GM23248 (cell line): ENCODE measurements at regions not wholly inside any gene's neighbourhood (a gene's known extent, or its start where the extent isn't known, plus 50 kb on each side); places are given as distances from the start of the nearest gene placed in this dataset.

Experiments used
- DNase-seq: peaks from one replicate; pipeline ENCODE4 v3.0.0-alpha.2; 2015
- H2AFZ ChIP-seq: fragments of 200-600 bp; sonication (generic); 2 replicates; pipeline ENCODE4 v1.6.1; 2016; ENCODE audit warnings: antibody characterized with exemption
- H3F3A ChIP-seq: fragments of 200-600 bp; sonication (generic); 2 replicates; pipeline ENCODE4 v1.6.1; 2016; ENCODE audit warnings: mild to moderate bottlenecking, antibody characterized with exemption, mixed run types; ENCODE audit not compliant: insufficient read depth
- H3K27ac ChIP-seq: fragments of 200-600 bp; sonication (generic); 2 replicates; pipeline ENCODE4 v1.5.1; 2016; ENCODE audit warnings: mild to moderate bottlenecking
- H3K27me3 ChIP-seq: fragments of 200-600 bp; sonication (generic); replicated peaks from 2 replicates; pipeline ENCODE4 v1.6.1; 2016; ENCODE audit warnings: mild to moderate bottlenecking; ENCODE audit not compliant: insufficient read depth
- H3K36me3 ChIP-seq: fragments of 200-600 bp; sonication (generic); 2 replicates; pipeline ENCODE4 v1.6.1; 2016; ENCODE audit warnings: low read depth, mild to moderate bottlenecking
- H3K4me1 ChIP-seq: fragments of 200-600 bp; sonication (generic); 2 replicates; pipeline ENCODE4 v1.6.1; 2016; ENCODE audit warnings: mild to moderate bottlenecking; ENCODE audit not compliant: insufficient read depth
- H3K4me2 ChIP-seq: fragments of 200-600 bp; sonication (generic); one replicate; pipeline ENCODE4 v1.6.1; 2016; ENCODE audit warnings: mild to moderate bottlenecking; ENCODE audit not compliant: unreplicated experiment
- H3K4me3 ChIP-seq: fragments of 200-600 bp; sonication (generic); 2 replicates; pipeline ENCODE4 v1.5.1; 2016; ENCODE audit warnings: mild to moderate bottlenecking
- H3K79me2 ChIP-seq: fragments of 200-600 bp; sonication (generic); 2 replicates; pipeline ENCODE4 v1.6.1; 2016; ENCODE audit warnings: mild to moderate bottlenecking; ENCODE audit not compliant: insufficient read depth
- H3K9ac ChIP-seq: fragments of 200-600 bp; sonication (generic); 2 replicates; pipeline ENCODE4 v1.6.1; 2016; ENCODE audit warnings: mild to moderate bottlenecking
- H3K9me2 ChIP-seq: fragments of 200-600 bp; sonication (generic); 2 replicates; pipeline ENCODE4 v1.6.1; 2016; ENCODE audit warnings: mixed run types, mild to moderate bottlenecking, moderate library complexity; ENCODE audit not compliant: insufficient read depth
- H3K9me3 ChIP-seq: fragments of 200-600 bp; sonication (generic); one replicate; pipeline ENCODE4 v1.6.1; 2017; ENCODE audit warnings: low read depth
- H4K20me1 ChIP-seq: fragments of 200-600 bp; sonication (generic); 2 replicates; pipeline ENCODE4 v1.6.0; 2016; ENCODE audit not compliant: insufficient read depth
- EZH2 ChIP-seq: fragments of 200-600 bp; sonication (generic); IDR thresholded peaks from 2 replicates; pipeline ENCODE4 v1.6.1; 2018; ENCODE audit warnings: antibody characterized with exemption, mild to moderate bottlenecking; ENCODE audit not compliant: insufficient read depth, poor library complexity, severe bottlenecking
- EZH2phosphoT487 ChIP-seq: fragments of 200-600 bp; sonication (generic); IDR thresholded peaks from 2 replicates; pipeline ENCODE4 v1.6.1; 2018; ENCODE audit warnings: antibody characterized with exemption, moderate library complexity, mild to moderate bottlenecking, low read depth; ENCODE audit not compliant: insufficient read depth
- WGBS, 2 experiments: methylation state at CpG; one replicate each; pipeline ENCODE4 v1.1.6; 2015 to 2017; ENCODE audit warnings: low lambda C conversion rate in 2 of 2, low coverage in 1 of 2; ENCODE audit errors: missing lambda C conversion rate in 2 of 2; 5-methylcytosine and 5-hydroxymethylcytosine counted together
- in situ Hi-C: fragments of 300-500 bp; cut with MboI; formaldehyde crosslinking; loops from 2 replicates; pipeline ENCODE4 v1.15.0; 2020

GRCh38 chr2:173432049-173432754 is 77.5 kb downstream of the CDCA7 start:
- H2AFZ ChIP-seq: no peak overlapping the region
- H3K4me2 ChIP-seq: no peak overlapping the region
- 60 to 70% methylated on average over 7 of the region's 7 CpGs for WGBS, 2 experiments
- no peaks in the 10 kb centered on the region for H3K9me3 ChIP-seq
- H3K9ac ChIP-seq: no peak overlapping the region
- no peaks in the 10 kb centered on the region for H3F3A ChIP-seq
- H3K9me2 ChIP-seq: 0 out of 2 replicates have a peak, but pooled peaks cover 3% of the 10 kb centered on the region
- no peak overlapping the region for H3K27ac ChIP-seq
- no peaks in the 10 kb centered on the region for H3K36me3 ChIP-seq
- H4K20me1 ChIP-seq: no peaks in the 10 kb centered on the region
- peak; percentile 23 for DNase-seq
- H3K4me3 ChIP-seq: no peak overlapping the region
- no peak for TF ChIP-seq EZH2
- TF ChIP-seq EZH2phosphoT487: no peak
- H3K4me1 ChIP-seq: peaks cover 6% of the 10 kb centered on the region; the same call in 1 of the 2 replicates
- no peaks in the 10 kb centered on the region for H3K79me2 ChIP-seq
- H3K27me3 ChIP-seq: peaks cover 14% of the 10 kb centered on the region
- in situ Hi-C loops: no loop called here

DNA sequence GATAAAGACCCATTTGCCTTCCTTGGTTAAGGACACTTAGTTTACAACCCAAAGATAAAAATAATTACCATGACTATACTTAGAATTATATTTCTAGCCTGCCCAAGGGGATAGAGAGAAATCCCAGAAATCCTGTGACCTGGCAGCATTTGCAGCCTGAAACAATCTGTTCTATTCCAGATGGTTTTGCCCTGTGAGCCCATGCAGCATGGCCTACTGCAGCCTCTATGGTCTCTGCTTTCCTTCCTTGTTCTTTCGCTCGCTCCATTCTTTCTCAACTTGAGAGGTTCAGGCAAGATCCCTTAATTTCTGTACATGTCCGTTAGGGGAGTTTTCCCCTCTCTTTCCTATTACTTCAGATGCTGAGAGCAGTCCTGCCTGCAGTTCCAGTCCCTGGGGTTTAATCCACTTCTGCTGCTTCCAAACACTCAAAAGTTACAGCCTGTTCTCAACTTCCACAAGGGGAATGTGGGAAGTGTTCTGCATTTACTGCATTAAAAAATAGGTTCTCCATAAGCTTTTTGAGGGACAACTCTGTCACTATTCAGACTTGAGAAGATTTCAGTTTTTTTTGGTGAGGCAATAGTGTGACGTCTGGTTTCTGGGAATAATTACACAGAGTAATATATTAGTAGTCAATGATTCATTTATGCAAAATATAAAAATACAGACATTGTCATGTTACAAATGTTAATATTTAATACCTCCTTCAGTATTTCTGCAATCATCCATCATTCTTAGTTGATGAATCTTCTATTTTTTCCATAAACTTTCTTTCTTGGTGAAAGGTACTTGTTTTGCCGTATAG is 80.3 kb downstream of the CDCA7 start:
- H3F3A ChIP-seq: no peaks in the 10 kb centered on the region
- in situ Hi-C loops: no loop called here
- H3K27me3 ChIP-seq: peaks cover 24% of the 10 kb centered on the region
- DNase-seq: no peak
- H3K27ac ChIP-seq: no peak overlapping the region
- no peaks in the 10 kb centered on the region for H3K4me1 ChIP-seq
- no peak for TF ChIP-seq EZH2
- no peak overlapping the region for H3K4me3 ChIP-seq
- H3K79me2 ChIP-seq: no peaks in the 10 kb centered on the region
- H3K4me2 ChIP-seq: no peak overlapping the region
- no peak overlapping the region for H2AFZ ChIP-seq
- 0 out of 2 replicates have a peak, but pooled peaks cover 3% of the 10 kb centered on the region for H3K9me2 ChIP-seq
- H3K9me3 ChIP-seq: no peaks in the 10 kb centered on the region
- no peaks in the 10 kb centered on the region for H3K36me3 ChIP-seq
- no peak overlapping the region for H3K9ac ChIP-seq
- H4K20me1 ChIP-seq: no peaks in the 10 kb centered on the region
- WGBS, 2 experiments: 49 to 51% methylated on average over 5 of the region's 5 CpGs

GRCh38 chr2:173435574-173435973 is 80.9 kb downstream of the CDCA7 start:
- 72 to 79% methylated on average over 2 of the region's 2 CpGs for WGBS, 2 experiments
- no peaks in the 10 kb centered on the region for H3K79me2 ChIP-seq
- H3K9ac ChIP-seq: no peak overlapping the region
- H3K9me2 ChIP-seq: 0 out of 2 replicates have a peak, but pooled peaks cover 3% of the 10 kb centered on the region
- no peaks in the 10 kb centered on the region for H3K4me1 ChIP-seq
- no peaks in the 10 kb centered on the region for H3K9me3 ChIP-seq
- H2AFZ ChIP-seq: no peak overlapping the region
- no peak for DNase-seq
- no peak overlapping the region for H3K4me3 ChIP-seq
- no peaks in the 10 kb centered on the region for H4K20me1 ChIP-seq
- H3K4me2 ChIP-seq: no peak overlapping the region
- peaks cover 20% of the 10 kb centered on the region for H3K27me3 ChIP-seq
- no peaks in the 10 kb centered on the region for H3F3A ChIP-seq
- H3K36me3 ChIP-seq: no peaks in the 10 kb centered on the region
- no peak for TF ChIP-seq EZH2phosphoT487
- no peak for TF ChIP-seq EZH2
- in situ Hi-C loops: no loop called here
- H3K27ac ChIP-seq: no peak overlapping the region

GRCh38 chr2:173436088-173436487 is 81.4 kb downstream of the CDCA7 start:
- H3K4me3 ChIP-seq: no peak overlapping the region
- no peak for TF ChIP-seq EZH2
- no peak for TF ChIP-seq EZH2phosphoT487
- WGBS, 2 experiments: 76 to 91% methylated on average over 2 of the region's 2 CpGs
- H3K79me2 ChIP-seq: no peaks in the 10 kb centered on the region
- 0 out of 2 replicates have a peak, but pooled peaks cover 3% of the 10 kb centered on the region for H3K9me2 ChIP-seq
- H3K27ac ChIP-seq: no peak overlapping the region
- no peaks in the 10 kb centered on the region for H3K9me3 ChIP-seq
- H3K27me3 ChIP-seq: peaks cover 15% of the 10 kb centered on the region; the same call in 1 of the 2 replicates
- H3K4me2 ChIP-seq: no peak overlapping the region
- DNase-seq: no peak
- H2AFZ ChIP-seq: no peak overlapping the region
- no peaks in the 10 kb centered on the region for H3K36me3 ChIP-seq
- no peaks in the 10 kb centered on the region for H3K4me1 ChIP-seq
- H4K20me1 ChIP-seq: no peaks in the 10 kb centered on the region
- H3K9ac ChIP-seq: no peak overlapping the region
- no peaks in the 10 kb centered on the region for H3F3A ChIP-seq
- in situ Hi-C loops: no loop called here
